ENCODE measurements at regions not wholly inside any gene's neighbourhood (a gene's known extent, or its start where the extent isn't known, plus 50 kb on each side); places are given as distances from the start of the nearest gene placed in this dataset.

DNA sequence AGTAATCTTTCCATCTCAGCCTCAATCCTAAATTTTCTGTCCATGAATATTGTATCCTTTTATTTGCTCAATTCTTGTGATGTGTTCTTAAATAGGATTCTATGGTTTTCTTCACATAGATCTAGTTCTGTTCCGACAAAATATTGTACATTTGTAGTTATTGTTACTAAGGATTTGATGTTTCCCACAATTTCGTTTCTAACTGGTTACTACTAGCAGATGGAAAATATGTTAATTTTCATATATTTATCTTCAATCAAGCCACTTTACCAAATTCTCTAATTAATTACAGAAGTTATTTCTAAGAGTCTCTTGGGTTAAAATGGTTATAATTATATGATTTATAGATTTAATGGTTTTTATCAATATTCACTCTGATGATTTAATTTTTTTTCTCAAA lies 60.3 kb downstream of the SEC61B start:
- TF ChIP-seq EZH2 (IDR thresholded peaks at IDR 0.05; ENCODE audit: insufficient read depth, poor library complexity, severe bottlenecking) (no peak), EZH2phosphoT487 (IDR thresholded peaks at IDR 0.05; ENCODE audit: insufficient read depth, low read depth) (no peak)
